NCI-H82 (cell line): ENCODE measurements at regions not wholly inside any gene's neighbourhood (a gene's known extent, or its start where the extent isn't known, plus 50 kb on each side); places are given as distances from the start of the nearest gene placed in this dataset.

ENCODE experiments used
- DNase-seq: peaks from one replicate; lab custom pipeline; 2025; lab: John Stamatoyannopoulos, UW

GRCh38 chr14:100659345-100660001 is 67.2 kb upstream of the DLK1 start:
- DNase-seq: no peak

GRCh38 chr14:100660498-100660881 is 66.2 kb upstream of the DLK1 start:
- DNase-seq: no peak

- no peak for DNase-seq
Measured at GRCh38 chr14:100660882-100661635, 65.6 kb upstream of the DLK1 start.

- peak; percentile 65 for DNase-seq
Measured at GRCh38 chr14:100662879-100663760, 63.6 kb upstream of the DLK1 start.

- DNase-seq: no peak
Measured at GRCh38 chr14:100663761-100664052, 63.0 kb upstream of the DLK1 start.

- no peak for DNase-seq
Measured at GRCh38 chr14:100664231-100664630, 62.5 kb upstream of the DLK1 start.

GRCh38 chr14:100664841-100665510 is 61.7 kb upstream of the DLK1 start:
- no peak for DNase-seq

GRCh38 chr14:100665511-100666032 is 61.1 kb upstream of the DLK1 start:
- no peak for DNase-seq

- no peak for DNase-seq
Measured at GRCh38 chr14:100666403-100666802, 60.3 kb upstream of the DLK1 start.

- DNase-seq: no peak
Measured at GRCh38 chr14:100666851-100667250, 59.8 kb upstream of the DLK1 start.

GRCh38 chr14:100667656-100668055 is 59.0 kb upstream of the DLK1 start:
- no peak for DNase-seq

- DNase-seq: no peak
Measured at GRCh38 chr14:100668352-100668751, 58.3 kb upstream of the DLK1 start.

- no peak for DNase-seq
Measured at GRCh38 chr14:100669011-100669412, 57.7 kb upstream of the DLK1 start.

- DNase-seq: no peak
Measured at GRCh38 chr14:100669468-100669867, 57.2 kb upstream of the DLK1 start.

- no peak for DNase-seq
Measured at GRCh38 chr14:100670017-100670752, 56.5 kb upstream of the DLK1 start.

GRCh38 chr14:100670753-100671049 is 56.0 kb upstream of the DLK1 start:
- no peak for DNase-seq

GRCh38 chr14:100671386-100671901 is 55.2 kb upstream of the DLK1 start:
- DNase-seq: no peak

- DNase-seq: no peak
Measured at GRCh38 chr14:100671906-100672305, 54.8 kb upstream of the DLK1 start.

GRCh38 chr14:100673085-100673806 is 53.4 kb upstream of the DLK1 start:
- peak; percentile 84 for DNase-seq

GRCh38 chr14:100673807-100674154 is 52.9 kb upstream of the DLK1 start:
- DNase-seq: no peak

- DNase-seq: peak; percentile 61
Measured at GRCh38 chr14:100674428-100674827, 52.3 kb upstream of the DLK1 start.
